NCI-H345 treated with DMSO at 0.1 percent for 48 hours (cell line): ENCODE measurements at regions not wholly inside any gene's neighbourhood (a gene's known extent, or its start where the extent isn't known, plus 50 kb on each side); places are given as distances from the start of the nearest gene placed in this dataset.
"Not testable (repeated sequence)": the region's sequence is repeated elsewhere in the genome, so short reads cannot be mapped to it uniquely, and the experiment has no call there.

ENCODE experiments used
- DNase-seq: peaks from one replicate; lab custom pipeline; 2025; ENCODE audit not compliant: unreplicated experiment; lab: John Stamatoyannopoulos, UW

GRCh38 chr21:15119486-15119885, 54.7 kb upstream of the NRIP1 start:
- DNase-seq, result no peak

GRCh38 chr21:15121097-15121654, 56.4 kb upstream of the NRIP1 start:
- no peak for DNase-seq

- DNase-seq, result no peak
Observed at GRCh38 chr21:15121655-15122120, 56.9 kb upstream of the NRIP1 start.

- DNase-seq, result no peak
Observed at GRCh38 chr21:15122241-15122640, 57.4 kb upstream of the NRIP1 start.

- DNase-seq, result no peak
Observed at GRCh38 chr21:15124731-15125130, 59.9 kb upstream of the NRIP1 start.

GRCh38 chr21:15126948-15127347, 62.1 kb upstream of the NRIP1 start:
- DNase-seq, result no peak

GRCh38 chr21:15127437-15127836, 62.6 kb upstream of the NRIP1 start:
- no peak for DNase-seq

- DNase-seq, result no peak
Observed at GRCh38 chr21:15128267-15128666, 63.5 kb upstream of the NRIP1 start.

- not testable (repeated sequence) for DNase-seq
Observed at GRCh38 chr21:15128714-15129113, 63.9 kb upstream of the NRIP1 start.

- DNase-seq, result no peak
Observed at GRCh38 chr21:15130326-15130725, 65.5 kb upstream of the NRIP1 start.

- DNase-seq, result no peak
Observed at GRCh38 chr21:15130751-15131150, 66.0 kb upstream of the NRIP1 start.

- DNase-seq, result no peak
Observed at GRCh38 chr21:15132781-15133180, 68.0 kb upstream of the NRIP1 start.

- DNase-seq, result no peak
Observed at GRCh38 chr21:15134701-15135470, 70.1 kb upstream of the NRIP1 start.

GRCh38 chr21:15135867-15136629, 71.2 kb upstream of the NRIP1 start:
- no peak for DNase-seq

- DNase-seq, result no peak
Observed at GRCh38 chr21:15138490-15138889, 73.7 kb upstream of the NRIP1 start.

GRCh38 chr21:15139898-15140297, 75.1 kb upstream of the NRIP1 start:
- DNase-seq, result no peak

- no peak for DNase-seq
Observed at GRCh38 chr21:15140321-15141019, 75.7 kb upstream of the NRIP1 start.

- no peak for DNase-seq
Observed at GRCh38 chr21:15141261-15141970, 76.6 kb upstream of the NRIP1 start.

- DNase-seq, result no peak
Observed at GRCh38 chr21:15144026-15144425, 79.2 kb upstream of the NRIP1 start.

GRCh38 chr21:15148437-15148836, 83.6 kb upstream of the NRIP1 start:
- DNase-seq, result no peak
